ENCODE measurements at regions not wholly inside any gene's neighbourhood (a gene's known extent, or its start where the extent isn't known, plus 50 kb on each side); places are given as distances from the start of the nearest gene placed in this dataset.

DNA sequence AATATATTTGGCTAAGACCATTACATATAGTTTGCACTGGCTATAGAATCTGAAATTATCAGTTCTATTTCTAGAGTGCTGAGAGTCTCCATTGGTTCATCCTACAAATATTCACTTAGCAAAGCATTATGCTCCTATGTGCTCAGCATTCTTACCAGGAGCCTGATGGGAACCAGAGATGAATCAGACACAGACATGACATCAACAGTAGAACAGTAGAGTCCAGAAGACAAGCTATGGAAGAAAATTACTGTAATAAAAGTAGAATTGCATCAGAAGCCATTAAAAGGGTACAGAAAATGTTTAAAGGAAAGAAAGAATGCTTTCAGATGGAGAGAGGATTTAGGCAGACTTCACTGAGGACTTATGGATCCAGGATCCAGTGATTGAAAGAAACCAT is 271.7 kb upstream of the SNX7 start:
- intact Hi-C loops (cut with DNase I), result no loop called here
- TF ChIP-seq, protein P1, sequence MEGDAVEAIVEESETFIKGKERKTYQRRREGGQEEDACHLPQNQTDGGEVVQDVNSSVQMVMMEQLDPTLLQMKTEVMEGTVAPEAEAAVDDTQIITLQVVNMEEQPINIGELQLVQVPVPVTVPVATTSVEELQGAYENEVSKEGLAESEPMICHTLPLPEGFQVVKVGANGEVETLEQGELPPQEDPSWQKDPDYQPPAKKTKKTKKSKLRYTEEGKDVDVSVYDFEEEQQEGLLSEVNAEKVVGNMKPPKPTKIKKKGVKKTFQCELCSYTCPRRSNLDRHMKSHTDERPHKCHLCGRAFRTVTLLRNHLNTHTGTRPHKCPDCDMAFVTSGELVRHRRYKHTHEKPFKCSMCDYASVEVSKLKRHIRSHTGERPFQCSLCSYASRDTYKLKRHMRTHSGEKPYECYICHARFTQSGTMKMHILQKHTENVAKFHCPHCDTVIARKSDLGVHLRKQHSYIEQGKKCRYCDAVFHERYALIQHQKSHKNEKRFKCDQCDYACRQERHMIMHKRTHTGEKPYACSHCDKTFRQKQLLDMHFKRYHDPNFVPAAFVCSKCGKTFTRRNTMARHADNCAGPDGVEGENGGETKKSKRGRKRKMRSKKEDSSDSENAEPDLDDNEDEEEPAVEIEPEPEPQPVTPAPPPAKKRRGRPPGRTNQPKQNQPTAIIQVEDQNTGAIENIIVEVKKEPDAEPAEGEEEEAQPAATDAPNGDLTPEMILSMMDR (IDR thresholded peaks at IDR 0.05), result no peak
- no peak for TF ChIP-seq POLR2A (IDR thresholded peaks at IDR 0.05)
- Histone ChIP-seq H3K27ac (no peak overlapping the region), H3K4me3 (no peak overlapping the region), H3K4me1 (no peaks in the 10 kb centered on the region), H3K27me3 (no peaks in the 10 kb centered on the region), H3K36me3 (replicated peaks in 1 of 2; ENCODE audit: insufficient read depth in 1 of 2, low read depth in 2 of 2) (no peaks in the 10 kb centered on the region), H3K9me3 (no peaks in the 10 kb centered on the region)
- no peak for DNase-seq
- ATAC-seq, result no peak

DNA sequence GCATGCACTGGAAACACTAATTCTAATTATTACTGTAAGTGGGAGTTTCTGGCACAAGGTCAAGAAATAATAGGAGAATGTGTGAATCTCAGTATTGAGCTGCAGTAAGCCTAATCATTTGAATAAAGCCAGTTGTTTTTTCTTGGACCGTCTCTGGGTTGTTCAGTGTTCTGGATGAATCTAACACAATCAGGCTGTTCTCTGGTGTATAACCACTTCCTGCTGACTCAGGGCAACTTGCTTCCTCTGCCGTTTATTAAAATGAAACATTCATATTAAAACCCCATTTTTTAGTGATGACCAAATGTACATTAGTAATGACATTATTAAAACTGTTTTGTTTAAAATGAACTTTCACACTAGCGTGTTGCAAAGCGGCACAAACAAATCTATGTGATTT is 273.1 kb upstream of the SNX7 start:
- H3K9me3 ChIP-seq, result no peaks in the 10 kb centered on the region
- no peaks in the 10 kb centered on the region for H3K4me1 ChIP-seq
- H3K36me3 ChIP-seq (replicated peaks in 1 of 2; ENCODE audit: insufficient read depth in 1 of 2, low read depth in 2 of 2), result no peaks in the 10 kb centered on the region
- no peak for ATAC-seq
- H3K27me3 ChIP-seq, result no peaks in the 10 kb centered on the region
- DNase-seq, result peak in 1 of 4 donors; percentile 15
- no peak for TF ChIP-seq POLR2A (IDR thresholded peaks at IDR 0.05)
- TF ChIP-seq, protein P1 (IDR thresholded peaks at IDR 0.05), result no peak
- intact Hi-C loops (cut with DNase I), result no loop called here
- WGBS, 2 donors, result 41 to 54% methylated on average over 4 of the region's 4 CpGs
- H3K4me3 ChIP-seq, result no peak overlapping the region
- H3K27ac ChIP-seq, result no peak overlapping the region

DNA sequence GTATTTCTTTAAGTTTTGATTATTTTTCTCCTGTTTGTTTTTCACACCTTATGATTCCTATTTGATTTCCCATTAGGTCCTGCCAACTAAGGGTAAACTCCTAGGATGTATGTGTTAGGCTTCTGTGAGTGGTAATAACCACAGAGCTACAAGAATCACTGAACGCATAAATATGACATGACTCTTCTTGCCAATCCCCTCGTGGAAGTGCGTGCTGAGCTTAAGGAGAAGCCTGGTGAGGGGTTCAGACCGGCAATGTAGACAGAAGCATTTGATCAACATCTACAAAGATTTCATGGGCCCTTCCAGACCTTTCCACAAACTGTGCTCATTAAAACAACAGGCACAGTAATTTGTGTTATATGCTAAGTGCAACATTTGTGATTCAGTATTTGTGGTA is 273.8 kb upstream of the SNX7 start:
- intact Hi-C loops (cut with DNase I), result no loop called here
- H3K4me3 ChIP-seq, result no peak overlapping the region
- no peaks in the 10 kb centered on the region for H3K9me3 ChIP-seq
- TF ChIP-seq, protein P1 (IDR thresholded peaks at IDR 0.05), result no peak
- TF ChIP-seq POLR2A (IDR thresholded peaks at IDR 0.05), result no peak
- no peaks in the 10 kb centered on the region for H3K4me1 ChIP-seq
- 72 to 77% methylated on average over 4 of the region's 4 CpGs for WGBS, 2 donors
- H3K27me3 ChIP-seq, result no peaks in the 10 kb centered on the region
- no peaks in the 10 kb centered on the region for H3K36me3 ChIP-seq (replicated peaks in 1 of 2; ENCODE audit: insufficient read depth in 1 of 2, low read depth in 2 of 2)
- no peak for ATAC-seq
- no peak overlapping the region for H3K27ac ChIP-seq
- DNase-seq, result no peak

DNA sequence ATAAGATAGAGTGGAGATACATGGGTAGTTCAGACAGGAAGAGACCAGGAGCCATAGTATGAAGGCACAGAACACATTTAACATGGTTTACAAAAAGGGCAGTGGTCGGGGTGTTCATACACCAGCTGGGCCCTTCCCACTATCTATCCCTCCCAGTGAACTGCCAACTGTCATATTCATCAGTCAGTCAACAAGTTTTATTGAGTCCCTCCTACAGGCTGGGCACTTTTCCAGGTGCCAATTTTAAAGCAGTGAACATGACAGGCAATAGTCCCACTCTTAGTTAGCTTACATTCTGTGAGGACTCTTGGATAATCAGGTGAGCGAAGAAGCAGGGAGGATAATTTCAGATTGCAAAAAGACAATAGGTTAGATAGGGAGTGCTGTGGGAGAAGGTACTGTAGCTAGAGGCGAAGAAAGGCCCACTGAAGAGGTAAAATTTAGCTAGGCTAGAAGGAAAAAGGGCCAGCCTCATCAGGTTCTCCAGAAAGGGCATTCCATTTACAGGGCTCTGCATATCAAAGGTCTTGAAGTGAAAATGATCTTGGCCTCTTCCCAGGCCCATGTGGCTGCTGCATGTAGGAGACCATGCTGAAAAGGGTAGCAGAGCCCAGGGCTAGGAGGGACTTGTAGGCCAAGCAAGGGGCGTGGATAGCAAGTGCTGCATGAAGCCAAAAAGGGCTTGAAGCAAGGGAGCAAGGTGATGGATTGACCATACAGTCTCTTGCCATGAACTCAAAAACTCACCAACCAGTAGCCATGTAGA is 274.7 kb upstream of the SNX7 start:
- WGBS, 2 donors, result 72 to 83% methylated on average over 4 of the region's 4 CpGs
- intact Hi-C loops (cut with DNase I), result no loop called here
- H3K27me3 ChIP-seq, result no peaks in the 10 kb centered on the region
- ATAC-seq (no peak), DNase-seq (no peak)
- no peak for TF ChIP-seq POLR2A (IDR thresholded peaks at IDR 0.05)
- TF ChIP-seq, protein P1 (IDR thresholded peaks at IDR 0.05), result no peak
- no peaks in the 10 kb centered on the region for H3K36me3 ChIP-seq (replicated peaks in 1 of 2; ENCODE audit: insufficient read depth in 1 of 2, low read depth in 2 of 2)
- no peaks in the 10 kb centered on the region for H3K9me3 ChIP-seq
- H3K4me1 ChIP-seq, result no peaks in the 10 kb centered on the region
- no peak overlapping the region for H3K4me3 ChIP-seq
- no peak overlapping the region for H3K27ac ChIP-seq

DNA sequence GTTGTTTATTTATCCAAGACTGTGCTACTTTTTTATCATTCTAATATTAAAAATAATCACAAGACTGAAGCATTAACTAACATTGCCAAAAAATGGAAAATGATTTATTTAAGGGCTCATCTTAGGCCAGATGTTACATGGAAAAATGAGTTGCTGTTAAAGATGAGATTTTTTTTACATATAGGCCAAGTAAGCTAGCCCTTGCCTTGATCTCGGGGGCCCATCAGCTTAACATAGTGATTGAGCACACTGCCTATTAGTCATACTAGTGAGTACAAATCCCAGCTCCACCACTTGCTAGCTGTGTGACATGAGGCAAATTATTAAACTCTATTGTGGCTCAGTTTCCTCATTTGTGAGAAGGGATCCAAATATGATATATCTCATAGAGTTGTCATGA is 275.9 kb upstream of the SNX7 start:
- Histone ChIP-seq H3K4me1 (no peaks in the 10 kb centered on the region), H3K9me3 (no peaks in the 10 kb centered on the region), H3K27me3 (no peaks in the 10 kb centered on the region), H3K36me3 (replicated peaks in 1 of 2; ENCODE audit: insufficient read depth in 1 of 2, low read depth in 2 of 2) (no peaks in the 10 kb centered on the region), H3K27ac (no peak overlapping the region), H3K4me3 (no peak overlapping the region)
- DNase-seq, result no peak
- 71 to 76% methylated on average over 1 of the region's 1 CpG for WGBS, 2 donors
- TF ChIP-seq, protein P1 (IDR thresholded peaks at IDR 0.05), result no peak
- TF ChIP-seq POLR2A (IDR thresholded peaks at IDR 0.05), result no peak
- ATAC-seq, result no peak
- intact Hi-C loops (cut with DNase I), result no loop called here

Data from body of pancreas (tissue), 4 donors.